Upper lobe of right lung (tissue), 1 donor: ENCODE measurements at regions not wholly inside any gene's neighbourhood (a gene's known extent, or its start where the extent isn't known, plus 50 kb on each side); places are given as distances from the start of the nearest gene placed in this dataset.

Experiments
- ATAC-seq: fragments of 200-7000 bp; cut with Tn5 transposase; one replicate; pipeline ENCODE4 v1.9.1; 2020; ENCODE audit warnings: mild to moderate bottlenecking, moderate library complexity
- DNase-seq: peaks from one replicate; pipeline ENCODE4 v3.0.0-alpha.2; 2020
- H3K27ac ChIP-seq: fragments of 200-600 bp; one replicate; pipeline ENCODE4 v1.8.0; 2022
- H3K27me3 ChIP-seq: fragments of 200-600 bp; one replicate; pipeline ENCODE4 v1.8.0; 2022; ENCODE audit warnings: mild to moderate bottlenecking
- H3K36me3 ChIP-seq: fragments of 200-600 bp; one replicate; pipeline ENCODE4 v1.8.0; 2022
- H3K4me1 ChIP-seq: fragments of 200-600 bp; one replicate; pipeline ENCODE4 v1.8.0; 2022
- H3K4me3 ChIP-seq: fragments of 200-600 bp; one replicate; pipeline ENCODE4 v1.8.0; 2022; ENCODE audit warnings: mild to moderate bottlenecking
- H3K9me3 ChIP-seq: fragments of 200-600 bp; one replicate; pipeline ENCODE4 v1.8.0; 2022
- CTCF ChIP-seq: fragments of 200-600 bp; IDR thresholded peaks from one replicate; pipeline ENCODE4 v1.8.0; 2022; ENCODE audit warnings: antibody characterized with exemption
- intact Hi-C: fragments of 100-400 bp; cut with DNase I; formaldehyde crosslinking; loops from one replicate; pipeline ENCODE4 v1.11.0; 2022
- donor health status: DM: no; HTN: yes; CAD: no; lungs with severe emphysema.

GRCh38 chr1:58250587-58250948 is 296.0 kb downstream of the OMA1 start:
- Histone ChIP-seq H3K27me3 (peaks cover 44% of the 10 kb centered on the region), H3K4me1 (no peaks in the 10 kb centered on the region), H3K27ac (no peak overlapping the region), H3K9me3 (no peaks in the 10 kb centered on the region), H3K36me3 (no peaks in the 10 kb centered on the region), H3K4me3 (no peak overlapping the region)
- ATAC-seq (peak; percentile 21), DNase-seq (no peak)
- intact Hi-C loops: no loop called here
- TF ChIP-seq CTCF: no peak

- no peaks in the 10 kb centered on the region for H3K36me3 ChIP-seq
- ATAC-seq: peak; percentile 25
Measured at GRCh38 chr1:58249737-58250586, 296.6 kb downstream of the OMA1 start.

DNA sequence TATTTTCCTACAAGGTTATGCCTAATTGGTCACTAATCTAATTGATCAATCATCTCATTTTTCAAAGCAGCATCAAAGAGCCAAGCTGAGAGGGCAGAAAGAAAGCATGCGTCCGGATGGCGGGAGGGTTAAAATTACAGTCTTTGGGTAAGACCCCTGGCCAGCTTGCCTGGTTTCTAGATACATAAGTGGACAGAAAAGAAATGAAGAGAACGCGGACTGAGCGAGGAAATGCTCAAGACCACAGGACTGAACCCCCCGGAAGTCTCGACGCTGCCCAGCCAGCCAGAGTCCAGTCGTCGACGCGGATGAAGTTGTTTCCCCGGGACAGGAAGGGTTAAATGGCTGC is 297.2 kb downstream of the OMA1 start:
- Histone ChIP-seq H3K4me3 (no peak overlapping the region), H3K36me3 (no peaks in the 10 kb centered on the region), H3K9me3 (no peaks in the 10 kb centered on the region), H3K27ac (no peak overlapping the region), H3K27me3 (peaks cover 44% of the 10 kb centered on the region), H3K4me1 (no peaks in the 10 kb centered on the region)
- no peak for TF ChIP-seq CTCF
- intact Hi-C loops: no loop called here
- no peak for DNase-seq
- no peak for ATAC-seq

More at GRCh38 chr1:58249737-58250586, 296.6 kb downstream of the OMA1 start:
- H3K9me3 ChIP-seq: no peaks in the 10 kb centered on the region
- H3K27ac ChIP-seq: no peak overlapping the region
- intact Hi-C loops: no loop called here
- no peak for DNase-seq
- no peak for TF ChIP-seq CTCF
- H3K27me3 ChIP-seq: peaks cover 44% of the 10 kb centered on the region
- H3K4me1 ChIP-seq: no peaks in the 10 kb centered on the region
- no peak overlapping the region for H3K4me3 ChIP-seq

DNA sequence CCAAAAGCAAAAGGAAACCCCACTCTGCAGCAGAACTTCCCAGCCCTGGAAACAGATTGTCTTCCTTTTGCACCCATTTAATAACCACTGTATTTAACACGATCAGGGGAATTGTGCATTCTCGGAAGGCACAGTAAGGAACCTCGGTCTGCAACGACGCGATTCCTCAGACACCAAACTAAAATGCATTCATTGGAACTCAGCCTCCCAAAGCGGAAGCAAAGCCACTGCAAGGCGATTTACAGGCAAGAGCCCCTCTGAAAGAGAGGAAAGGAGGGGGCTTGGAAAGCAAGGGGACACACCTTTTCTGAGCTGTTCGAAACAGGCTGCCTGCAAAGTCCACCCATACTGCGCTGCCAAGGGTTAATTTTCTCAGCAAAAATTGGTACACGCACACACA is 297.7 kb downstream of the OMA1 start:
- Histone ChIP-seq H3K27me3 (peaks cover 44% of the 10 kb centered on the region), H3K4me3 (no peak overlapping the region), H3K4me1 (no peaks in the 10 kb centered on the region), H3K36me3 (no peaks in the 10 kb centered on the region), H3K27ac (no peak overlapping the region), H3K9me3 (no peaks in the 10 kb centered on the region)
- ATAC-seq (no peak), DNase-seq (no peak)
- TF ChIP-seq CTCF: no peak
- intact Hi-C loops: no loop called here

GRCh38 chr1:58248072-58248471 is 298.5 kb downstream of the OMA1 start:
- Histone ChIP-seq H3K9me3 (no peaks in the 10 kb centered on the region), H3K27ac (no peak overlapping the region), H3K27me3 (peaks cover 44% of the 10 kb centered on the region), H3K36me3 (no peaks in the 10 kb centered on the region), H3K4me1 (no peaks in the 10 kb centered on the region), H3K4me3 (no peak overlapping the region)
- no peak for TF ChIP-seq CTCF
- no peak for DNase-seq
- no peak for ATAC-seq
- intact Hi-C loops: no loop called here
